H1 (cell line): ENCODE measurements at regions not wholly inside any gene's neighbourhood (a gene's known extent, or its start where the extent isn't known, plus 50 kb on each side); places are given as distances from the start of the nearest gene placed in this dataset.

Experiments used
- HDAC6 ChIP-seq: IDR thresholded peaks from one replicate; pipeline ENCODE4 v1.7.1; 2012; ENCODE audit warnings: low read depth, mild to moderate bottlenecking, inconsistent platforms, low read length, moderate library complexity
- POLR2A ChIP-seq, 2 experiments: IDR thresholded peaks; 1 replicate in 1 of 2; 2 replicates in 1 of 2; pipeline ENCODE4 v1.6.1; 2011; ENCODE audit warnings: low read depth in 2 of 2, low read length in 2 of 2, mild to moderate bottlenecking in 2 of 2; ENCODE audit errors: control extremely low read depth in 1 of 2
- RAD21 ChIP-seq, 2 experiments: IDR thresholded peaks in 1 of 2; conservative IDR thresholded peaks in 1 of 2; 2 replicates each; pipeline ENCODE4 v1.6.1; 2011; ENCODE audit warnings: low read depth in 2 of 2, low read length in 2 of 2, improper control_type of control experiment in 1 of 2, inconsistent platforms in 1 of 2, mild to moderate bottlenecking in 1 of 2, moderate library complexity in 1 of 2
- TCF12 ChIP-seq: IDR thresholded peaks from 2 replicates; pipeline ENCODE4 v1.6.1; 2011; ENCODE audit warnings: low read depth, mild to moderate bottlenecking, low read length

GRCh38 chr13:111411151-111411858 lies 90.9 kb downstream of the TEX29 start (continued):
- TF ChIP-seq TCF12 (no peak), HDAC6 (no peak), POLR2A (IDR thresholded peaks at IDR 0.05; ENCODE audit: control extremely low read depth in 1 of 2, low read depth in 2 of 2, low read length in 2 of 2) (no peak), RAD21 (IDR thresholded peaks at IDR 0.05 in 1 of 2, conservative IDR thresholded peaks at IDR 0.05 in 1 of 2; ENCODE audit: low read depth in 2 of 2, low read length in 2 of 2) (no peak)
